GM12875 (cell line): ENCODE measurements at regions not wholly inside any gene's neighbourhood (a gene's known extent, or its start where the extent isn't known, plus 50 kb on each side); places are given as distances from the start of the nearest gene placed in this dataset.

Experiments
- H3K4me3 ChIP-seq: one replicate; pipeline ENCODE4 v1.5.1; 2011; ENCODE audit warnings: low read depth, low read length, control low read depth
- CTCF ChIP-seq: IDR thresholded peaks from 2 replicates; pipeline ENCODE4 v1.5.1; 2011; ENCODE audit warnings: low read depth, mild to moderate bottlenecking, control low read depth, inconsistent platforms, low read length, moderate library complexity, borderline replicate concordance; ENCODE audit not compliant: insufficient read depth

- no peak overlapping the region for H3K4me3 ChIP-seq
- TF ChIP-seq CTCF = no peak
These were observed 80.9 kb downstream of the PTPRS start for GRCh38 chr19:5259750-5260149.

- H3K4me3 ChIP-seq = no peak overlapping the region
- TF ChIP-seq CTCF = no peak
These were observed 83.2 kb downstream of the PTPRS start for GRCh38 chr19:5257155-5258045.

- TF ChIP-seq CTCF = no peak
These were observed 84.9 kb downstream of the PTPRS start for GRCh38 chr19:5255602-5256231.

GRCh38 chr19:5254944-5255343, 85.7 kb downstream of the PTPRS start:
- H3K4me3 ChIP-seq = no peak overlapping the region
- no peak for TF ChIP-seq CTCF

More at GRCh38 chr19:5255602-5256231, 84.9 kb downstream of the PTPRS start:
- H3K4me3 ChIP-seq = no peak overlapping the region

- no peak for TF ChIP-seq CTCF
- no peak overlapping the region for H3K4me3 ChIP-seq
These were observed 86.1 kb downstream of the PTPRS start for GRCh38 chr19:5254543-5254942.

- no peak for TF ChIP-seq CTCF
These were observed 87.1 kb downstream of the PTPRS start for GRCh38 chr19:5253406-5254110.

More at GRCh38 chr19:5253406-5254110, 87.1 kb downstream of the PTPRS start:
- H3K4me3 ChIP-seq = no peak overlapping the region
